Smooth muscle cell (in vitro differentiated cells): ENCODE measurements at regions not wholly inside any gene's neighbourhood (a gene's known extent, or its start where the extent isn't known, plus 50 kb on each side); places are given as distances from the start of the nearest gene placed in this dataset.
"Not testable (repeated sequence)": the region's sequence is repeated elsewhere in the genome, so short reads cannot be mapped to it uniquely, and the experiment has no call there.

ENCODE experiments used
- DNase-seq: peaks from one replicate; lab custom pipeline; 2025; ENCODE audit not compliant: unreplicated experiment; lab: John Stamatoyannopoulos, UW
- H2AFZ ChIP-seq: fragments of 200-600 bp; sonication (generic); 2 replicates; pipeline ENCODE4 v1.6.0; 2016; ENCODE audit warnings: antibody characterized with exemption, low read depth, mild to moderate bottlenecking
- H3F3A ChIP-seq: fragments of 200-600 bp; sonication (generic); 2 replicates; pipeline ENCODE4 v1.6.0; 2017; ENCODE audit warnings: antibody characterized with exemption, low read depth
- H3K27ac ChIP-seq: fragments of 200-600 bp; sonication (generic); 2 replicates; pipeline ENCODE4 v1.5.1; 2016; ENCODE audit warnings: low read depth, mild to moderate bottlenecking
- H3K27me3 ChIP-seq: fragments of 200-600 bp; sonication (generic); 2 replicates; pipeline ENCODE4 v1.6.1; 2016; ENCODE audit warnings: low read depth, mild to moderate bottlenecking
- H3K36me3 ChIP-seq: fragments of 200-600 bp; sonication (generic); 2 replicates; pipeline ENCODE4 v1.5.1; 2016; ENCODE audit warnings: low read depth
- H3K4me1 ChIP-seq: fragments of 200-600 bp; sonication (generic); 2 replicates; pipeline ENCODE4 v1.5.1; 2016; ENCODE audit warnings: low read depth
- H3K4me2 ChIP-seq: fragments of 200-600 bp; sonication (generic); 2 replicates; pipeline ENCODE4 v1.6.0; 2016; ENCODE audit warnings: mild to moderate bottlenecking
- H3K4me3 ChIP-seq: fragments of 200-600 bp; sonication (generic); 2 replicates; pipeline ENCODE4 v1.5.1; 2016; ENCODE audit warnings: mild to moderate bottlenecking
- H3K79me2 ChIP-seq: fragments of 200-600 bp; sonication (generic); 2 replicates; pipeline ENCODE4 v1.6.0; 2016; ENCODE audit warnings: low read depth, mild to moderate bottlenecking
- H3K9ac ChIP-seq: fragments of 200-600 bp; sonication (generic); 2 replicates; pipeline ENCODE4 v1.6.0; 2016; ENCODE audit warnings: low read depth
- H3K9me3 ChIP-seq: fragments of 200-600 bp; sonication (generic); replicated peaks from 2 replicates; pipeline ENCODE4 v1.5.1; 2016; ENCODE audit warnings: low read depth
- H4K20me1 ChIP-seq: fragments of 200-600 bp; sonication (generic); 2 replicates; pipeline ENCODE4 v1.6.0; 2016; ENCODE audit warnings: low read depth
- CTCF ChIP-seq: fragments of 200-600 bp; sonication (generic); IDR thresholded peaks from 2 replicates; pipeline ENCODE4 v1.5.1; 2017; ENCODE audit warnings: borderline replicate concordance, mild to moderate bottlenecking, antibody characterized with exemption; ENCODE audit not compliant: insufficient read depth, poor library complexity, severe bottlenecking
- WGBS: methylation state at CpG from one replicate; pipeline ENCODE4 v1.1.7; 2016; ENCODE audit warnings: low lambda C conversion rate; 5-methylcytosine and 5-hydroxymethylcytosine counted together

GRCh38 chr9:31321256-31321655 lies 1063.2 kb upstream of the ACO1 start:
- Histone ChIP-seq H3K79me2 (no peaks in the 10 kb centered on the region), H4K20me1 (no peaks in the 10 kb centered on the region), H3K4me3 (no peak overlapping the region), H3K27ac (no peak overlapping the region), H3K36me3 (no peaks in the 10 kb centered on the region), H3K4me1 (no peaks in the 10 kb centered on the region), H3F3A (no peaks in the 10 kb centered on the region), H2AFZ (no peak overlapping the region), H3K27me3 (no peaks in the 10 kb centered on the region), H3K4me2 (no peak overlapping the region), H3K9ac (no peak overlapping the region), H3K9me3 (no peaks in the 10 kb centered on the region)
- WGBS: 85% methylated on average over 6 of the region's 6 CpGs
- DNase-seq: no peak
- TF ChIP-seq CTCF: no peak

- DNase-seq: no peak
Measured at GRCh38 chr9:31321686-31322085, 1062.8 kb upstream of the ACO1 start.

GRCh38 chr9:31323726-31324444 lies 1060.6 kb upstream of the ACO1 start:
- Histone ChIP-seq H3K4me3 (no peak overlapping the region), H3K36me3 (no peaks in the 10 kb centered on the region), H4K20me1 (no peaks in the 10 kb centered on the region), H3K27me3 (no peaks in the 10 kb centered on the region), H3K9ac (no peak overlapping the region), H3F3A (no peaks in the 10 kb centered on the region), H3K4me2 (no peak overlapping the region), H3K27ac (no peak overlapping the region), H3K4me1 (no peaks in the 10 kb centered on the region), H3K9me3 (no peaks in the 10 kb centered on the region), H3K79me2 (no peaks in the 10 kb centered on the region), H2AFZ (peak overlapping the region; percentile 33)
- no peak for TF ChIP-seq CTCF
- WGBS: 54% methylated on average over 2 of the region's 2 CpGs
- no peak for DNase-seq

More at GRCh38 chr9:31321686-31322085, 1062.8 kb upstream of the ACO1 start:
- WGBS: 97% methylated on average over 3 of the region's 3 CpGs
- Histone ChIP-seq H3F3A (no peaks in the 10 kb centered on the region), H3K27ac (no peak overlapping the region), H3K9ac (no peak overlapping the region), H3K4me3 (no peak overlapping the region), H3K36me3 (no peaks in the 10 kb centered on the region), H3K79me2 (no peaks in the 10 kb centered on the region), H2AFZ (no peak overlapping the region), H4K20me1 (no peaks in the 10 kb centered on the region), H3K27me3 (no peaks in the 10 kb centered on the region), H3K4me2 (no peak overlapping the region), H3K4me1 (no peaks in the 10 kb centered on the region), H3K9me3 (no peaks in the 10 kb centered on the region)
- no peak for TF ChIP-seq CTCF

- Histone ChIP-seq H3K9ac (no peak overlapping the region), H2AFZ (no peak overlapping the region), H3F3A (no peaks in the 10 kb centered on the region), H3K9me3 (no peaks in the 10 kb centered on the region), H3K27ac (no peak overlapping the region), H3K4me3 (no peak overlapping the region), H3K79me2 (no peaks in the 10 kb centered on the region), H3K4me2 (no peak overlapping the region), H3K4me1 (no peaks in the 10 kb centered on the region), H4K20me1 (no peaks in the 10 kb centered on the region), H3K27me3 (no peaks in the 10 kb centered on the region), H3K36me3 (no peaks in the 10 kb centered on the region)
- 95% methylated on average over 6 of the region's 6 CpGs for WGBS
- no peak for DNase-seq
- TF ChIP-seq CTCF: no peak
Measured at GRCh38 chr9:31325778-31326177, 1058.7 kb upstream of the ACO1 start.

- H4K20me1 ChIP-seq, H3K9ac ChIP-seq, DNase-seq, H3F3A ChIP-seq, H2AFZ ChIP-seq, H3K79me2 ChIP-seq, H3K36me3 ChIP-seq, H3K4me3 ChIP-seq, H3K4me2 ChIP-seq, H3K4me1 ChIP-seq, H3K27me3 ChIP-seq, H3K9me3 ChIP-seq, H3K27ac ChIP-seq: not testable (repeated sequence)
- WGBS: 89% methylated on average over 12 of the region's 12 CpGs
Measured at GRCh38 chr9:31326883-31327282, 1057.6 kb upstream of the ACO1 start.
